DOHH2 (cell line): ENCODE measurements at regions not wholly inside any gene's neighbourhood (a gene's known extent, or its start where the extent isn't known, plus 50 kb on each side); places are given as distances from the start of the nearest gene placed in this dataset.

ENCODE experiments used
- CTCF ChIP-seq: fragments of 200-600 bp; sonication (generic); IDR thresholded peaks from one replicate; pipeline ENCODE4 v1.5.1; 2014; ENCODE audit warnings: antibody characterized with exemption, mild to moderate bottlenecking, low read depth, low read length; ENCODE audit not compliant: poor library complexity, severe bottlenecking
- EZH2phosphoT487 ChIP-seq: fragments of 200-600 bp; sonication (generic); IDR thresholded peaks from 2 replicates; pipeline ENCODE4 v1.6.1; 2017; ENCODE audit warnings: borderline replicate concordance, mild to moderate bottlenecking, antibody characterized with exemption, low read length, moderate library complexity, mixed read lengths

GRCh38 chr11:20226933-20227332 lies 66.7 kb upstream of the DBX1 start:
- TF ChIP-seq CTCF, result no peak
- no peak for TF ChIP-seq EZH2phosphoT487
